Cardiac muscle cell (in vitro differentiated cells and primary cell): ENCODE measurements at regions not wholly inside any gene's neighbourhood (a gene's known extent, or its start where the extent isn't known, plus 50 kb on each side); places are given as distances from the start of the nearest gene placed in this dataset.

Experiments used
- DNase-seq, 2 donors: peaks; one replicate each; pipeline versions ENCODE4 v3.0.0 to v3.0.0-alpha.2; 2010 to 2017; ENCODE audit warnings: low read depth in 1 of 2, low spot score in 1 of 2
- H3K27ac ChIP-seq: fragments of 200-600 bp; sonication (generic); 2 replicates; pipeline ENCODE4 v1.5.1; 2016
- H3K27me3 ChIP-seq: fragments of 200-600 bp; sonication (generic); 2 replicates; pipeline ENCODE4 v1.6.0; 2016; ENCODE audit warnings: control low read depth
- H3K36me3 ChIP-seq: fragments of 200-600 bp; sonication (generic); 2 replicates; pipeline ENCODE4 v1.5.1; 2016; ENCODE audit warnings: control low read depth
- H3K4me1 ChIP-seq: fragments of 200-600 bp; sonication (generic); 2 replicates; pipeline ENCODE4 v1.8.1; 2017; ENCODE audit warnings: low read depth, mild to moderate bottlenecking, mixed run types
- H3K4me3 ChIP-seq: fragments of 200-600 bp; sonication (generic); 2 replicates; pipeline ENCODE4 v1.5.1; 2016; ENCODE audit warnings: mild to moderate bottlenecking
- H3K9me3 ChIP-seq: fragments of 200-600 bp; sonication (generic); 2 replicates; pipeline ENCODE4 v1.5.1; 2017; ENCODE audit warnings: low read depth, mild to moderate bottlenecking, control low read depth
- CTCF ChIP-seq: IDR thresholded peaks from 2 replicates; pipeline ENCODE4 v1.5.1; 2012; ENCODE audit warnings: low read depth, mild to moderate bottlenecking, low read length

DNA sequence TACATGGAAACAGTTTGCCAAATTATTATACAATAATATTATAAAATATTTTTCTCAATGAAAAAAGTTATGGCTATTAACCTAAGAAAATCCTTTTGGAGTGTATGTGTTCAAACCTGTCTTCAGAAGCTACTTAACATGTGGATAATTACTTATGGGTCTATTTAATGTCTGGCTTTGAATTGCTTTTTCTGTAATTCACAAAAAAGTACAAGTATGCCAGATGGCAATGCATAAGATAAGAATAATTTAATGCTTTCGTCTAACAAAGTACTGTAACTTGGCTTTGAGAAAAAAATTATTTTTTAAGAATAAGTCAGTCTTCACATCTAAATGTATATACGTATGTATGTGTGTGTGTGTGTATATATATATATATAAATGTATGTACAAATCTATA, 1073.0 kb downstream of the TDRD15 start:
- DNase-seq = no peak
- no peaks in the 10 kb centered on the region for H3K36me3 ChIP-seq
- H3K27me3 ChIP-seq = no peaks in the 10 kb centered on the region
- H3K9me3 ChIP-seq = no peaks in the 10 kb centered on the region
- H3K27ac ChIP-seq = no peak overlapping the region
- peaks cover 10% of the 10 kb centered on the region for H3K4me1 ChIP-seq
- TF ChIP-seq CTCF = no peak
- H3K4me3 ChIP-seq = no peak overlapping the region

DNA sequence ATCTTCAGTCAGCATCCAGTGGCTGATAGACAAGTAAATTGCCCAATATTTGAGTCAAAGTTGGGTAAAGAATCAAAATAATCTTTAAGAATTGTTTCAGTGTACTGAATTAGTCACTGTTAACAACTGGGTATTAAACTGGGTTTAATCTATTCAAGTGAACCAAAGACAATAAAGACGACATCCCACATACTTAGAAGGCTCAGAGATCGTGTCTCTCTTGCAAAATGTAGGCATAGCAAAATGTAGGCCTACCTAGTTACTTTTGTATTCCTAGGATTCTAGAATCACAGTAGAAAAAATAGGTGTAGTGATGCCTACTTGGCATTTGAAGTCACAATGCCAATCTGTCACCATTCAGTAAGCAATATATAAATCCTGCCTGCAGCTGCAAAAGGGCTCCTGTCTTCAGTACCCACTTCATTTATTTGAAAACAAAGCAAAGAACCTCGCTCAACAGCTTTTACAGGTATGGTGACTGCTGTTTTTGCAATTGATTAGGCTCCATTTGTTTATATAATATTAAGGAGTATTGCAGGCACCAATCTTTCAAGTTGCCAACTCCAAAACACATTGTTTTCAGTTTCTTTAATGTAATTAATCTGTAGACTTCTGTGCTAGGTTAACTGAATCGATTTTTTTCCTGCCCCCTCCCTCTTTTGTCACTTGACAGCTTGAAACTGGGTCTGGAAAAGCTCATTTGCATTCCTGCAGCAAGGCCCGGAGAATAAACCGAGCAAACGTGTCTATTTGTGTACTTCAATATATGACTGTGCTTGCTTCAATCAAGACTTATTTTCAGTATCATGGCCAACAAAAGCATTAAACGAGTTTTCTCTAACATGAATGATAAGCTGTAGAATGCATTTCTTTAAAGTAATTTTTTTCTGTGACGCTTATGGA, 1074.9 kb downstream of the TDRD15 start:
- no peaks in the 10 kb centered on the region for H3K27me3 ChIP-seq
- peak overlapping the region; percentile 1 for H3K27ac ChIP-seq
- H3K9me3 ChIP-seq = no peaks in the 10 kb centered on the region
- TF ChIP-seq CTCF = no peak
- no peak overlapping the region for H3K4me3 ChIP-seq
- H3K4me1 ChIP-seq = peaks cover 10% of the 10 kb centered on the region
- DNase-seq = peak in 1 of 2 donors; percentile 60
- no peaks in the 10 kb centered on the region for H3K36me3 ChIP-seq

GRCh38 chr2:22199994-22200393, 1076.2 kb downstream of the TDRD15 start:
- DNase-seq = no peak
- TF ChIP-seq CTCF = no peak
- H3K4me3 ChIP-seq = no peak overlapping the region
- no peak overlapping the region for H3K27ac ChIP-seq
- H3K27me3 ChIP-seq = no peaks in the 10 kb centered on the region
- H3K36me3 ChIP-seq = no peaks in the 10 kb centered on the region
- H3K9me3 ChIP-seq = no peaks in the 10 kb centered on the region
- H3K4me1 ChIP-seq = peaks cover 10% of the 10 kb centered on the region

GRCh38 chr2:22209545-22209944, 1085.8 kb downstream of the TDRD15 start:
- Histone ChIP-seq H3K9me3 (no peaks in the 10 kb centered on the region), H3K4me3 (no peak overlapping the region), H3K27me3 (no peaks in the 10 kb centered on the region), H3K4me1 (peaks cover 10% of the 10 kb centered on the region), H3K27ac (no peak overlapping the region), H3K36me3 (no peaks in the 10 kb centered on the region)
- TF ChIP-seq CTCF = no peak
- no peak for DNase-seq

- Histone ChIP-seq H3K9me3 (no peaks in the 10 kb centered on the region), H3K4me3 (no peak overlapping the region), H3K4me1 (peaks cover 10% of the 10 kb centered on the region), H3K36me3 (no peaks in the 10 kb centered on the region), H3K27me3 (no peaks in the 10 kb centered on the region), H3K27ac (no peak overlapping the region)
- no peak for TF ChIP-seq CTCF
- no peak for DNase-seq
These were observed 1089.5 kb downstream of the TDRD15 start for GRCh38 chr2:22213237-22213636.
